ENCODE measurements at regions not wholly inside any gene's neighbourhood (a gene's known extent, or its start where the extent isn't known, plus 50 kb on each side); places are given as distances from the start of the nearest gene placed in this dataset.

GRCh38 chr3:24937228-24937627, 442.6 kb upstream of the THRB start:
- TF ChIP-seq CTCF (IDR thresholded peaks at IDR 0.05; ENCODE audit: insufficient read depth, low read length) (no peak), POLR2AphosphoS5 (IDR thresholded peaks at IDR 0.05; ENCODE audit: low read depth) (no peak), REST (IDR thresholded peaks at IDR 0.05; ENCODE audit: insufficient replicate concordance, low read depth) (no peak), GABPA (IDR thresholded peaks at IDR 0.05; ENCODE audit: low read depth) (no peak)
